ENCODE measurements at regions not wholly inside any gene's neighbourhood (a gene's known extent, or its start where the extent isn't known, plus 50 kb on each side); places are given as distances from the start of the nearest gene placed in this dataset.
A peak's percentile ranks its signal among the peaks of the same experiment; 100 is the strongest.

GRCh38 chr18:69217196-69218000 is 183.3 kb upstream of the DOK6 start:
- peak; percentile 89 for DNase-seq

GRCh38 chr18:69220529-69220928 is 180.2 kb upstream of the DOK6 start:
- DNase-seq = no peak

- DNase-seq = no peak
Measured at GRCh38 chr18:69222089-69222488, 178.6 kb upstream of the DOK6 start.

- DNase-seq = no peak
Measured at GRCh38 chr18:69226971-69227370, 173.7 kb upstream of the DOK6 start.

GRCh38 chr18:69230204-69230603 is 170.5 kb upstream of the DOK6 start:
- no peak for DNase-seq

- no peak for DNase-seq
Measured at GRCh38 chr18:69233465-69234054, 167.1 kb upstream of the DOK6 start.

GRCh38 chr18:69239849-69240674 is 160.6 kb upstream of the DOK6 start:
- no peak for DNase-seq

GRCh38 chr18:69246027-69246426 is 154.7 kb upstream of the DOK6 start:
- DNase-seq = peak; percentile 65

- no peak for DNase-seq
Measured at GRCh38 chr18:69250305-69251151, 150.2 kb upstream of the DOK6 start.

GRCh38 chr18:69257861-69258458 is 142.7 kb upstream of the DOK6 start:
- no peak for DNase-seq

GRCh38 chr18:69259282-69259681 is 141.4 kb upstream of the DOK6 start:
- DNase-seq = peak; percentile 31

- no peak for DNase-seq
Measured at GRCh38 chr18:69261406-69261805, 139.3 kb upstream of the DOK6 start.

GRCh38 chr18:69265656-69266055 is 135.0 kb upstream of the DOK6 start:
- DNase-seq = no peak

GRCh38 chr18:69267895-69268294 is 132.8 kb upstream of the DOK6 start:
- DNase-seq = no peak

- no peak for DNase-seq
Measured at GRCh38 chr18:69282371-69282770, 118.3 kb upstream of the DOK6 start.

GRCh38 chr18:69291044-69291443 is 109.6 kb upstream of the DOK6 start:
- DNase-seq = no peak

GRCh38 chr18:69291755-69292154 is 108.9 kb upstream of the DOK6 start:
- no peak for DNase-seq

GRCh38 chr18:69300185-69300584 is 100.5 kb upstream of the DOK6 start:
- DNase-seq = no peak

- no peak for DNase-seq
Measured at GRCh38 chr18:69308619-69309018, 92.1 kb upstream of the DOK6 start.

GRCh38 chr18:69326094-69326493 is 74.6 kb upstream of the DOK6 start:
- DNase-seq = no peak

- no peak for DNase-seq
Measured at GRCh38 chr18:69328086-69328485, 72.6 kb upstream of the DOK6 start.

GRCh38 chr18:69330385-69331005 is 70.2 kb upstream of the DOK6 start:
- no peak for DNase-seq

All from NCI-H1092 treated with DMSO at 0.1 percent for 48 hours (cell line).